K562 (cell line): ENCODE measurements at regions not wholly inside any gene's neighbourhood (a gene's known extent, or its start where the extent isn't known, plus 50 kb on each side); places are given as distances from the start of the nearest gene placed in this dataset.

Experiments used
- ATAC-seq: fragments of 200-7000 bp; cut with Tn5 transposase; 3 replicates; pipeline ENCODE4 v1.9.1; 2020; ENCODE audit warnings: moderate library complexity
- BruUV-seq: library from RNA; stranded (reverse); fragments of 400-500 nt; replicated peaks from 2 replicates; lab custom pipeline; 2021; lab: Mats Ljungman, UMichigan
- CTCF ChIA-PET: fragments of 300-600 bp; formaldehyde crosslinking; extraction: SDS; loops from one replicate; lab custom pipeline; 2021; ENCODE audit warnings: low intra/inter-chr PET ratio; lab: Yijun Ruan, JAX
- POLR2A ChIA-PET: fragments of 300-600, 350-650 bp; sonication (Branson Sonifier 250); formaldehyde crosslinking; extraction: SDS; loops from one replicate; lab custom pipeline; 2021; ENCODE audit warnings: antibody characterized with exemption, inconsistent platforms; lab: Yijun Ruan, JAX
- DNase-seq, 4 experiments: peaks; one replicate each; pipeline versions ENCODE4 v3.0.0 to v3.0.0-alpha.2; 2011 to 2018; ENCODE audit warnings: low spot score in 3 of 4, mixed read lengths in 3 of 4; ENCODE audit errors: extremely low read depth in 1 of 4
- FAIRE-seq: peaks from 2 replicates; lab custom pipeline; 2011; peaks lifted over from hg19 to GRCh38; lab: Jason Lieb, UNC
- H2AFZ ChIP-seq: 2 replicates; pipeline ENCODE4 v1.6.0; 2011; ENCODE audit warnings: low read depth, low read length, control low read depth, inconsistent platforms
- H3K27ac ChIP-seq: fragments of 200-600 bp; 3 replicates; pipeline ENCODE4 v1.8.0; 2011; ENCODE audit warnings: low read depth, mild to moderate bottlenecking, control low read depth, inconsistent platforms, low read length, moderate library complexity, mixed read lengths; ENCODE audit errors: extremely low read depth
- H3K27me3 ChIP-seq, 2 experiments: fragments of 300-600 bp in 1 of 2; 2 replicates in 1 of 2; 3 replicates in 1 of 2; pipeline versions ENCODE4 v1.6.0 to v1.8.0; 2011; ENCODE audit warnings: inconsistent platforms in 2 of 2, low read length in 2 of 2, mild to moderate bottlenecking in 1 of 2, mixed read lengths in 1 of 2, moderate library complexity in 1 of 2; ENCODE audit not compliant: control insufficient read depth in 2 of 2, insufficient read depth in 2 of 2
- H3K36me3 ChIP-seq: fragments of 300-600 bp; 3 replicates; pipeline ENCODE4 v1.8.0; 2011; ENCODE audit warnings: mild to moderate bottlenecking, low read length, inconsistent platforms; ENCODE audit not compliant: control insufficient read depth, insufficient read depth
- H3K4me1 ChIP-seq, 2 experiments: fragments of 200-600 bp in 1 of 2; replicated peaks in 1 of 2; 2 replicates in 1 of 2; 3 replicates in 1 of 2; pipeline versions ENCODE4 v1.5.1 to v1.8.0; 2011; ENCODE audit warnings: inconsistent platforms in 2 of 2, low read length in 2 of 2, mild to moderate bottlenecking in 1 of 2, mixed read lengths in 1 of 2, moderate library complexity in 1 of 2; ENCODE audit not compliant: control insufficient read depth in 2 of 2, insufficient read depth in 2 of 2
- H3K4me2 ChIP-seq: 2 replicates; pipeline ENCODE4 v1.6.1; 2011; ENCODE audit warnings: low read length, control low read depth, inconsistent platforms, mixed read lengths; ENCODE audit not compliant: insufficient read depth
- H3K4me3 ChIP-seq: fragments of 200-600 bp; sonication (generic), shearing (Covaris generic); 2 replicates; pipeline ENCODE4 v1.5.1; 2016; ENCODE audit warnings: control low read depth, inconsistent platforms
- H3K79me2 ChIP-seq: fragments of 200-600 bp; 3 replicates; pipeline ENCODE4 v1.8.0; 2011; ENCODE audit warnings: low read length, inconsistent platforms; ENCODE audit not compliant: control insufficient read depth, insufficient read depth
- H3K9ac ChIP-seq, 2 experiments: 2 replicates each; pipeline versions ENCODE4 v1.6.0 to v1.6.1; 2011; ENCODE audit warnings: low read depth in 2 of 2, low read length in 2 of 2, control low read depth in 1 of 2, inconsistent platforms in 1 of 2, mild to moderate bottlenecking in 1 of 2, mixed read lengths in 1 of 2; ENCODE audit not compliant: insufficient read depth in 1 of 2
- H3K9me1 ChIP-seq: one replicate; pipeline ENCODE4 v1.6.0; 2011; ENCODE audit warnings: inconsistent platforms, mild to moderate bottlenecking, low read length, moderate library complexity; ENCODE audit not compliant: control insufficient read depth, insufficient read depth
- H3K9me3 ChIP-seq: replicated peaks from 2 replicates; pipeline ENCODE4 v1.5.1; 2011; ENCODE audit warnings: low read depth, low read length, inconsistent platforms; ENCODE audit not compliant: control insufficient read depth, insufficient read depth
- H4K20me1 ChIP-seq: replicated peaks from 2 replicates; pipeline ENCODE4 v1.6.1; 2011; ENCODE audit warnings: low read length, inconsistent platforms, mixed read lengths; ENCODE audit not compliant: control insufficient read depth, insufficient read depth
- KLF13 ChIP-seq: fragments of 450-650 bp; IDR thresholded peaks from 2 replicates; pipeline ENCODE4 v1.6.1; 2016; ENCODE audit warnings: missing genetic modification characterization, low read depth, mild to moderate bottlenecking, missing compliant biosample characterization, moderate library complexity, borderline replicate concordance
- NELFE ChIP-seq: IDR thresholded peaks from 2 replicates; pipeline ENCODE4 v1.6.1; 2011; ENCODE audit warnings: mild to moderate bottlenecking; ENCODE audit not compliant: insufficient read depth, insufficient read length
- NFATC3 ChIP-seq: fragments of 450-650 bp; IDR thresholded peaks from 2 replicates; pipeline ENCODE4 v1.6.1; 2017; ENCODE audit warnings: mild to moderate bottlenecking
- POLR3A ChIP-seq: IDR thresholded peaks from 2 replicates; pipeline ENCODE4 v1.6.1; 2011; ENCODE audit warnings: borderline replicate concordance, mild to moderate bottlenecking, moderate library complexity; ENCODE audit not compliant: insufficient read length, insufficient read depth; ENCODE audit errors: extremely low read depth
- TCF7L2 ChIP-seq: fragments of 150-350 bp; IDR thresholded peaks from 2 replicates; pipeline ENCODE4 v1.6.1; 2016; ENCODE audit warnings: low read depth, mild to moderate bottlenecking, low read length, moderate library complexity
- THRAP3 ChIP-seq: fragments of 450-650 bp; IDR thresholded peaks from 2 replicates; pipeline ENCODE4 v1.6.1; 2016; ENCODE audit warnings: mild to moderate bottlenecking, inconsistent platforms, borderline replicate concordance
- ZNF316 ChIP-seq: fragments of 450-650 bp; IDR thresholded peaks from 2 replicates; pipeline ENCODE4 v1.6.1; 2016
- ZNF766 ChIP-seq: fragments of 200-800 bp; sonication (Bioruptor generic); conservative IDR thresholded peaks from 2 replicates; pipeline ENCODE4 v1.6.1; 2016; ENCODE audit warnings: missing genetic modification characterization, missing compliant biosample characterization
- WGBS: fragments of 100-300 bp; shearing (Covaris generic); methylation state at CpG from one replicate; pipeline ENCODE4 v1.1.6; 2016; ENCODE audit warnings: low coverage, mixed read lengths; ENCODE audit not compliant: insufficient coverage; ENCODE audit errors: missing lambda C conversion rate; 5-methylcytosine and 5-hydroxymethylcytosine counted together
- in situ Hi-C: fragments of 300-500 bp; cut with MboI; formaldehyde crosslinking; loops from 4 replicates; pipeline ENCODE4 v1.15.0; 2018; ENCODE audit warnings: inconsistent platforms, mixed read lengths
- intact Hi-C: fragments of 100-400 bp; cut with micrococcal nuclease; formaldehyde crosslinking; loops from 2 replicates; pipeline ENCODE4 v1.14.2; 2022
- TF ChIP-seq, protein P1 (sequence below): sonication (generic); formaldehyde crosslinking; IDR thresholded peaks from 2 replicates; pipeline ENCODE4 v1.8.0; 2022; ENCODE audit warnings: missing genetic modification reagents, mild to moderate bottlenecking, moderate library complexity, borderline replicate concordance
- TF ChIP-seq, protein P2 (sequence below): fragments of 450-650 bp; IDR thresholded peaks from 2 replicates; pipeline ENCODE4 v1.6.1; 2017; ENCODE audit warnings: antibody characterized with exemption
- TF ChIP-seq, protein P3 (sequence below), 2 experiments: fragments of 450-650 bp; IDR thresholded peaks; 2 replicates each; pipeline ENCODE4 v1.6.1; 2016

DNA sequence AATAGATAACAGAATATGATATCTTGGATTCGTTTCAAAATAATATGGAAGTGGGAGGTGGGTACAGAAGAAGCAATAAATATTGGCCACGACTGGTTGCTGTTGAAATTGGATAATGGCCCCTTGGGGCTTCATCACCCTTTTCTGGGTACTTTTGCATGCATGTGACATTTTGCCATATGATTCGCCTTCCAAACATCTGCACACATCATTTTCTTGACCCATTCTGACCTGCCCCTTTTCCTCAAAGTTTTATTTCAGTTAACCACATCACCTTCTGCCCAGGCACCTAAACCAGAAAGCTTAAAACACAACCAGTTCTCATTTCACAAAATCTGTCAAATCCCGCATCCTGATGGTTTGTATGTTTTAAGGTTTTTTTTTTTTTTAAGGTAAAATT lies 116.7 kb upstream of the AGAP1 start:
- intact Hi-C loops = no loop called here
- H2AFZ ChIP-seq = no peak overlapping the region
- WGBS = 0% methylated on average over 4 of the region's 4 CpGs
- no peaks in the 10 kb centered on the region for H3K36me3 ChIP-seq
- H3K9me1 ChIP-seq = no peaks in the 10 kb centered on the region
- no peak overlapping the region for H3K9ac ChIP-seq
- ChIA-PET CTCF (no interaction called here), POLR2A (interaction anchor here (0.6 kb wide), 1 partner anchor 150 kb away, joined by 3 read pairs; no protein-coding TSS in a partner anchor)
- no peaks in the 10 kb centered on the region; a peak in 1 of 5 replicates for H3K4me1 ChIP-seq
- H3K79me2 ChIP-seq = no peaks in the 10 kb centered on the region
- in situ Hi-C loops = no loop called here
- H3K9me3 ChIP-seq = no peaks in the 10 kb centered on the region
- no peak for FAIRE-seq
- H3K27ac ChIP-seq = no peak overlapping the region
- no peak for ATAC-seq
- no peak overlapping the region for H3K4me3 ChIP-seq
- BruUV-seq = no TSS peak
- peaks cover 10 to 20% of the 10 kb centered on the region in 2 experiments; a peak in 4 of 5 replicates for H3K27me3 ChIP-seq
- no peak overlapping the region for H3K4me2 ChIP-seq
- TF ChIP-seq KLF13 (no peak), ZNF766 (CRISPR knock-in tag) (no peak)
- TF ChIP-seq, protein P1, sequence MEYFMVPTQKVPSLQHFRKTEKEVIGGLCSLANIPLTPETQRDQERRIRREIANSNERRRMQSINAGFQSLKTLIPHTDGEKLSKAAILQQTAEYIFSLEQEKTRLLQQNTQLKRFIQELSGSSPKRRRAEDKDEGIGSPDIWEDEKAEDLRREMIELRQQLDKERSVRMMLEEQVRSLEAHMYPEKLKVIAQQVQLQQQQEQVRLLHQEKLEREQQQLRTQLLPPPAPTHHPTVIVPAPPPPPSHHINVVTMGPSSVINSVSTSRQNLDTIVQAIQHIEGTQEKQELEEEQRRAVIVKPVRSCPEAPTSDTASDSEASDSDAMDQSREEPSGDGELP (CRISPR knock-in tag) = no peak
- TF ChIP-seq, all 486 proteins: peak for 0
- no peak for DNase-seq
- no peaks in the 10 kb centered on the region for H4K20me1 ChIP-seq

DNA sequence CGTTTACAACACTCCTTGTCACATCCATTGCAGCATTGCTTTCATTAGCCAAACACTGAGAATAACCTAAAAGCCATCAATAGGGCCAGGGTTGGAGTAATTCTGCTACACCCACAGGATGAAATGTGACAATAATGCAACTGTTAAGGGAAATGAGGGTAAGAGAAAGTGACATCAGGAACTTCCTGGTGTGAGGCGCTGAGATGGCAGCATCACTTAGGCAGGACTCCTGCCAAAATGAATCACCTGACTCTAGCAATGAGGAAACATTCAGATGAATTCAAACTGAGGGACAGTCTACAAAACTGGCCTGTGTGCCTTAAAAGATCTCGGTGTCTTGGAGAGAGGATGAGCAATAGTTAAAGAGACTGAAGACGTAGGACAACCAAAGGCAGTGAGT lies 115.6 kb upstream of the AGAP1 start:
- Histone ChIP-seq H2AFZ (no peak overlapping the region), H3K27ac (no peak overlapping the region), H3K9me3 (no peaks in the 10 kb centered on the region), H4K20me1 (no peaks in the 10 kb centered on the region), H3K4me1 (no peaks in the 10 kb centered on the region; a peak in 1 of 5 replicates), H3K27me3 (peaks cover 12 to 28% of the 10 kb centered on the region in 2 experiments; a peak in 4 of 5 replicates), H3K9ac (no peak overlapping the region), H3K36me3 (no peaks in the 10 kb centered on the region), H3K9me1 (no peaks in the 10 kb centered on the region), H3K4me2 (no peak overlapping the region), H3K4me3 (no peak overlapping the region), H3K79me2 (no peaks in the 10 kb centered on the region)
- no peak for DNase-seq
- ATAC-seq = no peak
- no TSS peak for BruUV-seq
- FAIRE-seq = no peak
- WGBS = 3% methylated on average over 3 of the region's 4 CpGs
- intact Hi-C loops (no loop called here), in situ Hi-C loops (no loop called here)
- CTCF ChIA-PET = no interaction called here
- POLR2A ChIA-PET = no interaction called here
- TF ChIP-seq TCF7L2 (no peak), THRAP3 (no peak), POLR3A (no peak), ZNF316 (no peak), NFATC3 (no peak), NELFE (no peak)
- TF ChIP-seq, protein P2, sequence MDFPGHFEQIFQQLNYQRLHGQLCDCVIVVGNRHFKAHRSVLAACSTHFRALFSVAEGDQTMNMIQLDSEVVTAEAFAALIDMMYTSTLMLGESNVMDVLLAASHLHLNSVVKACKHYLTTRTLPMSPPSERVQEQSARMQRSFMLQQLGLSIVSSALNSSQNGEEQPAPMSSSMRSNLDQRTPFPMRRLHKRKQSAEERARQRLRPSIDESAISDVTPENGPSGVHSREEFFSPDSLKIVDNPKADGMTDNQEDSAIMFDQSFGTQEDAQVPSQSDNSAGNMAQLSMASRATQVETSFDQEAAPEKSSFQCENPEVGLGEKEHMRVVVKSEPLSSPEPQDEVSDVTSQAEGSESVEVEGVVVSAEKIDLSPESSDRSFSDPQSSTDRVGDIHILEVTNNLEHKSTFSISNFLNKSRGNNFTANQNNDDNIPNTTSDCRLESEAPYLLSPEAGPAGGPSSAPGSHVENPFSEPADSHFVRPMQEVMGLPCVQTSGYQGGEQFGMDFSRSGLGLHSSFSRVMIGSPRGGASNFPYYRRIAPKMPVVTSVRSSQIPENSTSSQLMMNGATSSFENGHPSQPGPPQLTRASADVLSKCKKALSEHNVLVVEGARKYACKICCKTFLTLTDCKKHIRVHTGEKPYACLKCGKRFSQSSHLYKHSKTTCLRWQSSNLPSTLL = no peak
- TF ChIP-seq, protein P3, sequence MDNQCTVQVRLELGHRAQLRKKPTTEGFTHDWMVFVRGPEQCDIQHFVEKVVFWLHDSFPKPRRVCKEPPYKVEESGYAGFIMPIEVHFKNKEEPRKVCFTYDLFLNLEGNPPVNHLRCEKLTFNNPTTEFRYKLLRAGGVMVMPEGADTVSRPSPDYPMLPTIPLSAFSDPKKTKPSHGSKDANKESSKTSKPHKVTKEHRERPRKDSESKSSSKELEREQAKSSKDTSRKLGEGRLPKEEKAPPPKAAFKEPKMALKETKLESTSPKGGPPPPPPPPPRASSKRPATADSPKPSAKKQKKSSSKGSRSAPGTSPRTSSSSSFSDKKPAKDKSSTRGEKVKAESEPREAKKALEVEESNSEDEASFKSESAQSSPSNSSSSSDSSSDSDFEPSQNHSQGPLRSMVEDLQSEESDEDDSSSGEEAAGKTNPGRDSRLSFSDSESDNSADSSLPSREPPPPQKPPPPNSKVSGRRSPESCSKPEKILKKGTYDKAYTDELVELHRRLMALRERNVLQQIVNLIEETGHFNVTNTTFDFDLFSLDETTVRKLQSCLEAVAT (IDR thresholded peaks at IDR 0.05) = no peak
